K562 (cell line): ENCODE measurements at regions not wholly inside any gene's neighbourhood (a gene's known extent, or its start where the extent isn't known, plus 50 kb on each side); places are given as distances from the start of the nearest gene placed in this dataset.

Experiments
- ATAC-seq: fragments of 200-7000 bp; cut with Tn5 transposase; 3 replicates; pipeline ENCODE4 v1.9.1; 2020; ENCODE audit warnings: moderate library complexity
- BruUV-seq: library from RNA; stranded (reverse); fragments of 400-500 nt; replicated peaks from 2 replicates; lab custom pipeline; 2021; lab: Mats Ljungman, UMichigan
- CTCF ChIA-PET: fragments of 300-600 bp; formaldehyde crosslinking; extraction: SDS; loops from one replicate; lab custom pipeline; 2021; ENCODE audit warnings: low intra/inter-chr PET ratio; lab: Yijun Ruan, JAX
- POLR2A ChIA-PET: fragments of 300-600, 350-650 bp; sonication (Branson Sonifier 250); formaldehyde crosslinking; extraction: SDS; loops from one replicate; lab custom pipeline; 2021; ENCODE audit warnings: antibody characterized with exemption, inconsistent platforms; lab: Yijun Ruan, JAX
- DNase-seq, 4 experiments: peaks; one replicate each; pipeline versions ENCODE4 v3.0.0 to v3.0.0-alpha.2; 2011 to 2018; ENCODE audit warnings: low spot score in 3 of 4, mixed read lengths in 3 of 4; ENCODE audit errors: extremely low read depth in 1 of 4
- FAIRE-seq: peaks from 2 replicates; lab custom pipeline; 2011; peaks lifted over from hg19 to GRCh38; lab: Jason Lieb, UNC
- H2AFZ ChIP-seq: 2 replicates; pipeline ENCODE4 v1.6.0; 2011; ENCODE audit warnings: low read depth, low read length, control low read depth, inconsistent platforms
- H3K27ac ChIP-seq: fragments of 200-600 bp; 3 replicates; pipeline ENCODE4 v1.8.0; 2011; ENCODE audit warnings: low read depth, mild to moderate bottlenecking, control low read depth, inconsistent platforms, low read length, moderate library complexity, mixed read lengths; ENCODE audit errors: extremely low read depth
- H3K27me3 ChIP-seq, 2 experiments: fragments of 300-600 bp in 1 of 2; 2 replicates in 1 of 2; 3 replicates in 1 of 2; pipeline versions ENCODE4 v1.6.0 to v1.8.0; 2011; ENCODE audit warnings: inconsistent platforms in 2 of 2, low read length in 2 of 2, mild to moderate bottlenecking in 1 of 2, mixed read lengths in 1 of 2, moderate library complexity in 1 of 2; ENCODE audit not compliant: control insufficient read depth in 2 of 2, insufficient read depth in 2 of 2
- H3K36me3 ChIP-seq: fragments of 300-600 bp; 3 replicates; pipeline ENCODE4 v1.8.0; 2011; ENCODE audit warnings: mild to moderate bottlenecking, low read length, inconsistent platforms; ENCODE audit not compliant: control insufficient read depth, insufficient read depth
- H3K4me1 ChIP-seq, 2 experiments: fragments of 200-600 bp in 1 of 2; replicated peaks in 1 of 2; 2 replicates in 1 of 2; 3 replicates in 1 of 2; pipeline versions ENCODE4 v1.5.1 to v1.8.0; 2011; ENCODE audit warnings: inconsistent platforms in 2 of 2, low read length in 2 of 2, mild to moderate bottlenecking in 1 of 2, mixed read lengths in 1 of 2, moderate library complexity in 1 of 2; ENCODE audit not compliant: control insufficient read depth in 2 of 2, insufficient read depth in 2 of 2
- H3K4me2 ChIP-seq: 2 replicates; pipeline ENCODE4 v1.6.1; 2011; ENCODE audit warnings: low read length, control low read depth, inconsistent platforms, mixed read lengths; ENCODE audit not compliant: insufficient read depth
- H3K4me3 ChIP-seq: fragments of 200-600 bp; sonication (generic), shearing (Covaris generic); 2 replicates; pipeline ENCODE4 v1.5.1; 2016; ENCODE audit warnings: control low read depth, inconsistent platforms
- H3K79me2 ChIP-seq: fragments of 200-600 bp; 3 replicates; pipeline ENCODE4 v1.8.0; 2011; ENCODE audit warnings: low read length, inconsistent platforms; ENCODE audit not compliant: control insufficient read depth, insufficient read depth
- H3K9ac ChIP-seq, 2 experiments: 2 replicates each; pipeline versions ENCODE4 v1.6.0 to v1.6.1; 2011; ENCODE audit warnings: low read depth in 2 of 2, low read length in 2 of 2, control low read depth in 1 of 2, inconsistent platforms in 1 of 2, mild to moderate bottlenecking in 1 of 2, mixed read lengths in 1 of 2; ENCODE audit not compliant: insufficient read depth in 1 of 2
- H3K9me1 ChIP-seq: one replicate; pipeline ENCODE4 v1.6.0; 2011; ENCODE audit warnings: inconsistent platforms, mild to moderate bottlenecking, low read length, moderate library complexity; ENCODE audit not compliant: control insufficient read depth, insufficient read depth
- H3K9me3 ChIP-seq: replicated peaks from 2 replicates; pipeline ENCODE4 v1.5.1; 2011; ENCODE audit warnings: low read depth, low read length, inconsistent platforms; ENCODE audit not compliant: control insufficient read depth, insufficient read depth
- H4K20me1 ChIP-seq: replicated peaks from 2 replicates; pipeline ENCODE4 v1.6.1; 2011; ENCODE audit warnings: low read length, inconsistent platforms, mixed read lengths; ENCODE audit not compliant: control insufficient read depth, insufficient read depth
- BRCA1 ChIP-seq, 2 experiments: fragments of 450-650 bp in 1 of 2; sonication (generic) in 1 of 2; formaldehyde crosslinking in 1 of 2; IDR thresholded peaks; 2 replicates each; pipeline versions ENCODE4 v1.5.0 to v1.6.1; 2017 to 2020; ENCODE audit warnings: mild to moderate bottlenecking in 1 of 2, missing genetic modification reagents in 1 of 2
- CBFA2T3 ChIP-seq: fragments of 450-650 bp; IDR thresholded peaks from 2 replicates; pipeline ENCODE4 v1.6.1; 2017
- EWSR1 ChIP-seq: fragments of 450-650 bp; IDR thresholded peaks from 2 replicates; pipeline ENCODE4 v1.6.1; 2018; ENCODE audit warnings: borderline replicate concordance, mild to moderate bottlenecking, low read depth, moderate library complexity; ENCODE audit not compliant: partially characterized antibody
- LARP7 ChIP-seq: fragments of 450-650 bp; IDR thresholded peaks from 2 replicates; pipeline ENCODE4 v1.6.1; 2016
- NR3C1 ChIP-seq: sonication (generic); formaldehyde crosslinking; IDR thresholded peaks from 2 replicates; pipeline ENCODE4 v1.8.1; 2022; ENCODE audit warnings: missing genetic modification reagents
- RBM39 ChIP-seq: fragments of 200-400 bp; formaldehyde crosslinking; optimal IDR thresholded peaks from 2 replicates; pipeline ENCODE3; 2018; ENCODE audit warnings: low read depth, low read length
- ZBTB7A ChIP-seq: IDR thresholded peaks from 2 replicates; pipeline ENCODE4 v1.6.1; 2011; ENCODE audit warnings: low read depth, mild to moderate bottlenecking, low read length, moderate library complexity, borderline replicate concordance; ENCODE audit not compliant: control insufficient read depth
- ZC3H4 ChIP-seq: sonication (generic); formaldehyde crosslinking; IDR thresholded peaks from 2 replicates; pipeline ENCODE4 v1.9.0; 2021; ENCODE audit warnings: missing genetic modification reagents, borderline replicate concordance
- WGBS: fragments of 100-300 bp; shearing (Covaris generic); methylation state at CpG from one replicate; pipeline ENCODE4 v1.1.6; 2016; ENCODE audit warnings: low coverage, mixed read lengths; ENCODE audit not compliant: insufficient coverage; ENCODE audit errors: missing lambda C conversion rate; 5-methylcytosine and 5-hydroxymethylcytosine counted together
- in situ Hi-C: fragments of 300-500 bp; cut with MboI; formaldehyde crosslinking; loops from 4 replicates; pipeline ENCODE4 v1.15.0; 2018; ENCODE audit warnings: inconsistent platforms, mixed read lengths
- intact Hi-C: fragments of 100-400 bp; cut with micrococcal nuclease; formaldehyde crosslinking; loops from 2 replicates; pipeline ENCODE4 v1.14.2; 2022
- TF ChIP-seq, protein P1 (sequence below): fragments of 450-650 bp; conservative IDR thresholded peaks from 2 replicates; pipeline ENCODE4 v1.6.1; 2016; ENCODE audit warnings: missing genetic modification characterization, low read depth, mild to moderate bottlenecking, missing compliant biosample characterization, moderate library complexity

GRCh38 chr3:107904536-107905066, 186.2 kb downstream of the CD47 start (continued):
- TF ChIP-seq CBFA2T3 = no peak

DNA sequence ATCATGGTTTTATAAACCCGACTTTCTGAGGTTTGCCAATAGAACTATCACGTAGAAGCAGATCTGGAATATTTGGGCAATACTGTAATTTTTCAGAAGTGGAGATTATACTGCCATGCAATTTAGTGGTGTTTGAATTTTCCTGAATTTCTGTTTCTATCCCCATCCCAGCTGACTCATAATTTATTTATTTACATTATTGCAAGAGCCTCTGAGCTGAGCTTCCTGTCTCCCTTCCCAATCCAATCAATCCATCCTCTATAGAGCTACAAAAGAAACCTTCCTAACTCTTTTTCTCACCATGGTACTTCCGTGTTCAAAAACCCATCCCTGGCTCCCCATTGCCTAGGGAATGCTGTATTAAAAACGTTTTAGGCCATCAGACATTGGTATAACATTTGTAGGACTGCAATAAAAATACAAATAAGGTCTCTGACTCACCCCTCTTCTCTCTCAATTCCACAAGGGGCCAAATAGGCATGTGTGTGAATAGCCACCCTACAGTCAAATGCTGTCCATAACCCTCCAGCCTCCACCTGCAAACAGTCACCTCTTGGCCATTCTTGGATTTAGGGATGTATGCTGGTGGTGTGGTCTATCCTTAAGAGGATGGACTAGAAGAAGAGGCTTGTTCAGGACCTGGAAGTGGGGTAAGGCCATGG, 190.7 kb downstream of the CD47 start:
- no peak overlapping the region for H3K4me2 ChIP-seq
- H3K4me3 ChIP-seq = no peak overlapping the region
- no peaks in the 10 kb centered on the region for H4K20me1 ChIP-seq
- H3K27me3 ChIP-seq = no peaks in the 10 kb centered on the region; a peak in 1 of 5 replicates
- H3K9ac ChIP-seq = no peak overlapping the region
- no peak for TF ChIP-seq ZC3H4 (CRISPR knock-in tag)
- TF ChIP-seq, protein P1, sequence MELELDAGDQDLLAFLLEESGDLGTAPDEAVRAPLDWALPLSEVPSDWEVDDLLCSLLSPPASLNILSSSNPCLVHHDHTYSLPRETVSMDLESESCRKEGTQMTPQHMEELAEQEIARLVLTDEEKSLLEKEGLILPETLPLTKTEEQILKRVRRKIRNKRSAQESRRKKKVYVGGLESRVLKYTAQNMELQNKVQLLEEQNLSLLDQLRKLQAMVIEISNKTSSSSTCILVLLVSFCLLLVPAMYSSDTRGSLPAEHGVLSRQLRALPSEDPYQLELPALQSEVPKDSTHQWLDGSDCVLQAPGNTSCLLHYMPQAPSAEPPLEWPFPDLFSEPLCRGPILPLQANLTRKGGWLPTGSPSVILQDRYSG (tag) = no peak
- TF ChIP-seq ZBTB7A = no peak
- TF ChIP-seq LARP7 = no peak
- TF ChIP-seq RBM39 = no peak
- no peak for TF ChIP-seq EWSR1
- TF ChIP-seq BRCA1 (IDR thresholded peaks at IDR 0.05) = no peak
- no peak for TF ChIP-seq BRCA1 (CRISPR knock-in tag; IDR thresholded peaks at IDR 0.05)
- TF ChIP-seq NR3C1 (CRISPR knock-in tag) = no peak
- TF ChIP-seq, all 486 proteins: peak for 0
- ChIA-PET CTCF (no interaction called here), POLR2A (no interaction called here)
- Histone ChIP-seq H3K36me3 (no peaks in the 10 kb centered on the region), H3K27ac (no peak overlapping the region), H3K9me1 (no peaks in the 10 kb centered on the region), H3K9me3 (no peaks in the 10 kb centered on the region), H3K4me1 (peaks cover 0 to 4% of the 10 kb centered on the region in 2 experiments; a peak in 2 of 5 replicates), H2AFZ (no peak overlapping the region), H3K79me2 (no peaks in the 10 kb centered on the region)
- intact Hi-C loops (no loop called here), in situ Hi-C loops (no loop called here)
- 0% methylated on average over 4 of the region's 4 CpGs for whole genome bisulfite sequencing
- ATAC-seq (no peak), FAIRE-seq (no peak), DNase-seq (no peak)
- BruUV-seq = no TSS peak
